Endothelial cell of umbilical vein (primary cell): ENCODE measurements at regions not wholly inside any gene's neighbourhood (a gene's known extent, or its start where the extent isn't known, plus 50 kb on each side); places are given as distances from the start of the nearest gene placed in this dataset.

Source experiments
- CTCF ChIP-seq, 2 donors: IDR thresholded peaks; 1 replicate in 1 of 2; 2 replicates in 1 of 2; pipeline ENCODE4 v1.5.1; 2011; ENCODE audit warnings: low read length in 2 of 2, mild to moderate bottlenecking in 2 of 2, moderate library complexity in 2 of 2, control low read depth in 1 of 2, inconsistent platforms in 1 of 2, low read depth in 1 of 2; ENCODE audit not compliant: insufficient read depth in 1 of 2; ENCODE audit errors: extremely low read depth in 1 of 2
- EZH2 ChIP-seq: IDR thresholded peaks from 2 replicates; pipeline ENCODE4 v1.6.1; 2012; ENCODE audit warnings: borderline replicate concordance, low read depth, mild to moderate bottlenecking, moderate library complexity, low read length, inconsistent platforms; ENCODE audit not compliant: severe bottlenecking
- FOS ChIP-seq: IDR thresholded peaks from 2 replicates; pipeline ENCODE4 v1.6.1; 2011; ENCODE audit warnings: mild to moderate bottlenecking, low read length, moderate library complexity, borderline replicate concordance; ENCODE audit not compliant: insufficient read depth
- GATA2 ChIP-seq: IDR thresholded peaks from 2 replicates; pipeline ENCODE4 v1.7.0; 2011; ENCODE audit warnings: low read depth, mild to moderate bottlenecking, moderate library complexity, mixed read lengths, low read length; ENCODE audit not compliant: insufficient read length, insufficient read depth
- JUN ChIP-seq: IDR thresholded peaks from 2 replicates; pipeline ENCODE4 v1.6.1; 2011; ENCODE audit warnings: borderline replicate concordance, low read depth; ENCODE audit not compliant: insufficient read length, insufficient read depth
- POLR2A ChIP-seq: IDR thresholded peaks from 2 replicates; pipeline ENCODE4 v1.6.1; 2012; ENCODE audit warnings: low read depth, mild to moderate bottlenecking, control low read depth, low read length
- POLR2AphosphoS5 ChIP-seq: IDR thresholded peaks from 2 replicates; pipeline ENCODE4 v1.6.1; 2012; ENCODE audit warnings: low read depth, mild to moderate bottlenecking, control low read depth, low read length, moderate library complexity; ENCODE audit not compliant: insufficient read depth

GRCh38 chr11:92776676-92777075 is 192.8 kb upstream of the MTNR1B start:
- no peak for TF ChIP-seq EZH2
- no peak for TF ChIP-seq CTCF (IDR thresholded peaks at IDR 0.05; ENCODE audit: extremely low read depth in 1 of 2, insufficient read depth in 1 of 2, low read depth in 1 of 2, low read length in 2 of 2)
- TF ChIP-seq JUN: no peak
- no peak for TF ChIP-seq POLR2A
- TF ChIP-seq FOS: no peak
- TF ChIP-seq POLR2AphosphoS5: no peak
- no peak for TF ChIP-seq GATA2
